K562 (cell line): ENCODE measurements at regions not wholly inside any gene's neighbourhood (a gene's known extent, or its start where the extent isn't known, plus 50 kb on each side); places are given as distances from the start of the nearest gene placed in this dataset.

ENCODE experiments used
- TF ChIP-seq, protein P1 (sequence below): fragments of 450-650 bp; IDR thresholded peaks from 2 replicates; pipeline ENCODE4 v1.6.1; 2016; ENCODE audit warnings: mild to moderate bottlenecking, moderate library complexity

DNA sequence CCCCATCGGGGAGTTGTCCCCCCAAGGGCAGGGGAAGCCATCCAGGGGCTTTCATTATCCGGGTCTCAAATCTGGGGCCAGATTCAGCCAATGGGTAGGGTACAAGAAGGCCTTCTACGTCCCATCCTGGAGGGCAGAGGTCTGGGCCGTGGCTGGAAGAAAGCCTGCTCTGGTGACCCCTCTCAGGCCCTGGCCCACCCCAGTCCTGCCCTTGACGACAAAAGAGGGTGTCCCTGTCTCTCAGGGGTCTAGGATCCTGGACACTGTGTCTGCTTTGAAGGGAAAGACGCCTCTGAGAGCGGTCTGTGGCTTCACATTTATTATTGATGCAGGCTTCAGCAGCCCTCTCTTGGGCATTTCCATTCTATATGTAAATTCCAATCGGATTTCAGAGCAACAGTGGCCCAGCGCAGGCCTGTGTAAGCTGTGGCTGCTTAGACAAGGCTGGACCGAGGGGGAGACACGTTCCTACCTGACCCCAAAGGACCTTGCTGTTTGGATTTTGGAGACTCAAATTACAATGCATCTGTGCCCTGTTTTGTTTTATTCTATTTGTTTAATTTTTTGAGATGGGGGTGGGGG is 83.2 kb upstream of the BAIAP2L1 start (continued):
- TF ChIP-seq, protein P1, sequence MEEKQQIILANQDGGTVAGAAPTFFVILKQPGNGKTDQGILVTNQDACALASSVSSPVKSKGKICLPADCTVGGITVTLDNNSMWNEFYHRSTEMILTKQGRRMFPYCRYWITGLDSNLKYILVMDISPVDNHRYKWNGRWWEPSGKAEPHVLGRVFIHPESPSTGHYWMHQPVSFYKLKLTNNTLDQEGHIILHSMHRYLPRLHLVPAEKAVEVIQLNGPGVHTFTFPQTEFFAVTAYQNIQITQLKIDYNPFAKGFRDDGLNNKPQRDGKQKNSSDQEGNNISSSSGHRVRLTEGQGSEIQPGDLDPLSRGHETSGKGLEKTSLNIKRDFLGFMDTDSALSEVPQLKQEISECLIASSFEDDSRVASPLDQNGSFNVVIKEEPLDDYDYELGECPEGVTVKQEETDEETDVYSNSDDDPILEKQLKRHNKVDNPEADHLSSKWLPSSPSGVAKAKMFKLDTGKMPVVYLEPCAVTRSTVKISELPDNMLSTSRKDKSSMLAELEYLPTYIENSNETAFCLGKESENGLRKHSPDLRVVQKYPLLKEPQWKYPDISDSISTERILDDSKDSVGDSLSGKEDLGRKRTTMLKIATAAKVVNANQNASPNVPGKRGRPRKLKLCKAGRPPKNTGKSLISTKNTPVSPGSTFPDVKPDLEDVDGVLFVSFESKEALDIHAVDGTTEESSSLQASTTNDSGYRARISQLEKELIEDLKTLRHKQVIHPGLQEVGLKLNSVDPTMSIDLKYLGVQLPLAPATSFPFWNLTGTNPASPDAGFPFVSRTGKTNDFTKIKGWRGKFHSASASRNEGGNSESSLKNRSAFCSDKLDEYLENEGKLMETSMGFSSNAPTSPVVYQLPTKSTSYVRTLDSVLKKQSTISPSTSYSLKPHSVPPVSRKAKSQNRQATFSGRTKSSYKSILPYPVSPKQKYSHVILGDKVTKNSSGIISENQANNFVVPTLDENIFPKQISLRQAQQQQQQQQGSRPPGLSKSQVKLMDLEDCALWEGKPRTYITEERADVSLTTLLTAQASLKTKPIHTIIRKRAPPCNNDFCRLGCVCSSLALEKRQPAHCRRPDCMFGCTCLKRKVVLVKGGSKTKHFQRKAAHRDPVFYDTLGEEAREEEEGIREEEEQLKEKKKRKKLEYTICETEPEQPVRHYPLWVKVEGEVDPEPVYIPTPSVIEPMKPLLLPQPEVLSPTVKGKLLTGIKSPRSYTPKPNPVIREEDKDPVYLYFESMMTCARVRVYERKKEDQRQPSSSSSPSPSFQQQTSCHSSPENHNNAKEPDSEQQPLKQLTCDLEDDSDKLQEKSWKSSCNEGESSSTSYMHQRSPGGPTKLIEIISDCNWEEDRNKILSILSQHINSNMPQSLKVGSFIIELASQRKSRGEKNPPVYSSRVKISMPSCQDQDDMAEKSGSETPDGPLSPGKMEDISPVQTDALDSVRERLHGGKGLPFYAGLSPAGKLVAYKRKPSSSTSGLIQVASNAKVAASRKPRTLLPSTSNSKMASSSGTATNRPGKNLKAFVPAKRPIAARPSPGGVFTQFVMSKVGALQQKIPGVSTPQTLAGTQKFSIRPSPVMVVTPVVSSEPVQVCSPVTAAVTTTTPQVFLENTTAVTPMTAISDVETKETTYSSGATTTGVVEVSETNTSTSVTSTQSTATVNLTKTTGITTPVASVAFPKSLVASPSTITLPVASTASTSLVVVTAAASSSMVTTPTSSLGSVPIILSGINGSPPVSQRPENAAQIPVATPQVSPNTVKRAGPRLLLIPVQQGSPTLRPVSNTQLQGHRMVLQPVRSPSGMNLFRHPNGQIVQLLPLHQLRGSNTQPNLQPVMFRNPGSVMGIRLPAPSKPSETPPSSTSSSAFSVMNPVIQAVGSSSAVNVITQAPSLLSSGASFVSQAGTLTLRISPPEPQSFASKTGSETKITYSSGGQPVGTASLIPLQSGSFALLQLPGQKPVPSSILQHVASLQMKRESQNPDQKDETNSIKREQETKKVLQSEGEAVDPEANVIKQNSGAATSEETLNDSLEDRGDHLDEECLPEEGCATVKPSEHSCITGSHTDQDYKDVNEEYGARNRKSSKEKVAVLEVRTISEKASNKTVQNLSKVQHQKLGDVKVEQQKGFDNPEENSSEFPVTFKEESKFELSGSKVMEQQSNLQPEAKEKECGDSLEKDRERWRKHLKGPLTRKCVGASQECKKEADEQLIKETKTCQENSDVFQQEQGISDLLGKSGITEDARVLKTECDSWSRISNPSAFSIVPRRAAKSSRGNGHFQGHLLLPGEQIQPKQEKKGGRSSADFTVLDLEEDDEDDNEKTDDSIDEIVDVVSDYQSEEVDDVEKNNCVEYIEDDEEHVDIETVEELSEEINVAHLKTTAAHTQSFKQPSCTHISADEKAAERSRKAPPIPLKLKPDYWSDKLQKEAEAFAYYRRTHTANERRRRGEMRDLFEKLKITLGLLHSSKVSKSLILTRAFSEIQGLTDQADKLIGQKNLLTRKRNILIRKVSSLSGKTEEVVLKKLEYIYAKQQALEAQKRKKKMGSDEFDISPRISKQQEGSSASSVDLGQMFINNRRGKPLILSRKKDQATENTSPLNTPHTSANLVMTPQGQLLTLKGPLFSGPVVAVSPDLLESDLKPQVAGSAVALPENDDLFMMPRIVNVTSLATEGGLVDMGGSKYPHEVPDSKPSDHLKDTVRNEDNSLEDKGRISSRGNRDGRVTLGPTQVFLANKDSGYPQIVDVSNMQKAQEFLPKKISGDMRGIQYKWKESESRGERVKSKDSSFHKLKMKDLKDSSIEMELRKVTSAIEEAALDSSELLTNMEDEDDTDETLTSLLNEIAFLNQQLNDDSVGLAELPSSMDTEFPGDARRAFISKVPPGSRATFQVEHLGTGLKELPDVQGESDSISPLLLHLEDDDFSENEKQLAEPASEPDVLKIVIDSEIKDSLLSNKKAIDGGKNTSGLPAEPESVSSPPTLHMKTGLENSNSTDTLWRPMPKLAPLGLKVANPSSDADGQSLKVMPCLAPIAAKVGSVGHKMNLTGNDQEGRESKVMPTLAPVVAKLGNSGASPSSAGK = no peak
